GM21390 (cell line): ENCODE measurements at regions not wholly inside any gene's neighbourhood (a gene's known extent, or its start where the extent isn't known, plus 50 kb on each side); places are given as distances from the start of the nearest gene placed in this dataset.

Experiments used
- ATAC-seq: cut with Tn5 transposase; IDR thresholded peaks from one replicate; pipeline ENCODE4 v1.9.1; 2021; ENCODE audit not compliant: unreplicated experiment

- no peak for ATAC-seq
Observed at GRCh38 chr9:11871852-11872251, 821.3 kb upstream of the TYRP1 start.

GRCh38 chr9:11872471-11872870 is 820.7 kb upstream of the TYRP1 start:
- ATAC-seq: no peak

- no peak for ATAC-seq
Observed at GRCh38 chr9:11874414-11874813, 818.8 kb upstream of the TYRP1 start.

- no peak for ATAC-seq
Observed at GRCh38 chr9:11892401-11892800, 800.8 kb upstream of the TYRP1 start.

- ATAC-seq: no peak
Observed at GRCh38 chr9:11893331-11893730, 799.9 kb upstream of the TYRP1 start.

- ATAC-seq: no peak
Observed at GRCh38 chr9:11894136-11894535, 799.0 kb upstream of the TYRP1 start.

GRCh38 chr9:11902610-11903009 is 790.6 kb upstream of the TYRP1 start:
- ATAC-seq: no peak

GRCh38 chr9:11915699-11916098 is 777.5 kb upstream of the TYRP1 start:
- no peak for ATAC-seq

- ATAC-seq: no peak
Observed at GRCh38 chr9:11928871-11929321, 764.3 kb upstream of the TYRP1 start.

GRCh38 chr9:11931109-11931508 is 762.1 kb upstream of the TYRP1 start:
- ATAC-seq: no peak

- ATAC-seq: no peak
Observed at GRCh38 chr9:11931751-11932150, 761.4 kb upstream of the TYRP1 start.

- ATAC-seq: no peak
Observed at GRCh38 chr9:11933926-11934325, 759.3 kb upstream of the TYRP1 start.

- ATAC-seq: no peak
Observed at GRCh38 chr9:11946531-11946930, 746.7 kb upstream of the TYRP1 start.

GRCh38 chr9:11962327-11962726 is 730.9 kb upstream of the TYRP1 start:
- ATAC-seq: no peak

GRCh38 chr9:11966786-11967185 is 726.4 kb upstream of the TYRP1 start:
- ATAC-seq: no peak

- no peak for ATAC-seq
Observed at GRCh38 chr9:11968631-11969030, 724.6 kb upstream of the TYRP1 start.

- ATAC-seq: no peak
Observed at GRCh38 chr9:11973011-11973410, 720.2 kb upstream of the TYRP1 start.

- no peak for ATAC-seq
Observed at GRCh38 chr9:11973511-11973910, 719.7 kb upstream of the TYRP1 start.

GRCh38 chr9:11992866-11993265 is 700.3 kb upstream of the TYRP1 start:
- no peak for ATAC-seq

GRCh38 chr9:12014488-12014887 is 678.7 kb upstream of the TYRP1 start:
- no peak for ATAC-seq

GRCh38 chr9:12054235-12054634 is 639.0 kb upstream of the TYRP1 start:
- no peak for ATAC-seq

- ATAC-seq: no peak
Observed at GRCh38 chr9:12056874-12057273, 636.3 kb upstream of the TYRP1 start.

- no peak for ATAC-seq
Observed at GRCh38 chr9:12060067-12060466, 633.1 kb upstream of the TYRP1 start.

GRCh38 chr9:12060811-12061210 is 632.4 kb upstream of the TYRP1 start:
- ATAC-seq: no peak
